SW480 (cell line): ENCODE measurements at regions not wholly inside any gene's neighbourhood (a gene's known extent, or its start where the extent isn't known, plus 50 kb on each side); places are given as distances from the start of the nearest gene placed in this dataset.
"Not testable (repeated sequence)": the region's sequence is repeated elsewhere in the genome, so short reads cannot be mapped to it uniquely, and the experiment has no call there.

Experiments
- DNase-seq: peaks from one replicate; pipeline ENCODE4 v3.0.0-alpha.2; 2016; ENCODE audit warnings: low spot score

DNA sequence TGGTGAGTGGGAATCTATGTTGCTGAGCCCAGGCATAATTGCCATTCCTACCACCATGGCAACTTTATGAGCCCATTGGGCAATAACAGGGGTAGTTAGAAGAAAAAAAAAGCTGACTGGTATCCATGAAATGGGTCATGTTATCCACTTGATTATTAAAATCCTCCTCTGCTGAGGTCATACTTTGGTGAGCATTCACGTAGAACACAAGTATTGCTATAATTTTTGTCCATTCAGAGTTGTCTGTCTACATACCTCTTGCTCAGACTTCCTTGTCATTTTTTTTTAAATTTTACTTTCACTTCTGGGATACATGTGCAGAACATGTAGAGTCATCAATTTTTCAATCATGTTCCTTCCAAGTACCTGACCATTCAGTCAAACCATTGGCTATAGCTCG, 780.8 kb upstream of the ARRDC3 start:
- DNase-seq: no peak

DNA sequence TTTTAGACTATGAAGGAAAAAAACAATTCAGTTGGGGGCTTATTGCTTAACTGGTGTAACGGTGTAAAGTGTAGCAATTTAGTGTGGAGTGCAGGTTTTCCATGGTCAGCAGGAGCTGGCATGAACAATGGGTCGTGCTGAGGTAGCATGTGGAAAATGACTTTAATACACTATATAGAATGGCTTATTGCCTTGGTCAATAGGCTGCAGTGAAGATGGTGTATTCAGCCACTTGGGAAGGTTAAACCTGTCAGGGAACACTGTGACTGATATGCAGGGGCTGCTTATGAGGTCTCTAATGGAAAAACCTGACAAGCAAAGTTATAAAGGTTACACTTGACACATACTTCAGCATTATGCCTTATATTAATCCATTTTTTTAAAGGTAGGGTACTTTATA, 764.7 kb upstream of the ARRDC3 start:
- DNase-seq: no peak

- DNase-seq: no peak
These were observed 764.1 kb upstream of the ARRDC3 start for GRCh38 chr5:92147266-92147665.

GRCh38 chr5:92145852-92146251, 762.7 kb upstream of the ARRDC3 start:
- no peak for DNase-seq

DNA sequence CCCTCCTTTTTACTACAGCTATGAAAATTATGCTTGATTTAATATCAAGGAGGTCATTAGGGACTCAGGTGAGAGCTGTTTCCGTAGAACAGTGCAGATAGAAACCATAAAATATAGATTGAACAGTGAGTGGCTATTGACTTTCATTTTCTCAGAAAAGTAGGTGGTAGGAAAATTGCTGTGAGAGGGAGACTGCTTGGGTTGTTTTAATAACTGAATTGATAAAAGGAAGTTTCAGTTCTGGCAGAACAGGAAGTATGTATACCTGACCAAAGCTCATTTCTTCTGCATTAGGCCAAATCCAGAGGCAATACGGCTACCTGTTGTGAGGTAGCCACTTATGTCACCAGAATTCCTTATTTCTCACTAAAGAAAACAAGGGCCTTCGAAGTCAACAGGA, 761.7 kb upstream of the ARRDC3 start:
- DNase-seq: no peak

DNA sequence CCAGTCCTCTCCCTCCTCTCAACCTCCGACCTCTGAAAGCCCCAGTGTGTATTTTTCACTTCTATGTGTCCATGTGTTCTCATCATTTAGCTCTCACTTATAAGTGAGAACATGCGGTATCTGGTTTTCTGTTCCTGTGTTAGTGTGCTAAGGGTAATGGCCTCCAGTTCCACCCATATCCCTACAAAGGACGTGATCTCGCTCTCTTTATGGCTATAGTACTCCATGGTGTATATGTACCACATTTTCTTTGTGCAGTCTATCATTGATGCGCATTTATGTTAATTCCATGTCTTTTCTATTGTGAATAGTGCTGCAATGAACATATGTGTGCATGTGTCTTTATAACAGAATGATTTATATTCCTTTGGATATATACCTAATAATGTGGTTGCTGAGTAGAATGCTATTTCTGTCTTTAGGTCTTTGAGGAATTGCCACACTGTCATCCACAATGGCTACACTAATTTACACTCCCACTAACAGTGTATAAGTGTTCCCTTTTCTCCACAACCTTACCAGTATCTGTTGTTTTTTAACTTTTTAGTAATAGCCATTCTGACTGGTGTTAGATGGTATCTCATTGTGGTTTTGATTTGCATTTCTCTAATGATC, 749.3 kb upstream of the ARRDC3 start:
- not testable (repeated sequence) for DNase-seq

GRCh38 chr5:92126182-92126581, 743.1 kb upstream of the ARRDC3 start:
- DNase-seq: no peak

DNA sequence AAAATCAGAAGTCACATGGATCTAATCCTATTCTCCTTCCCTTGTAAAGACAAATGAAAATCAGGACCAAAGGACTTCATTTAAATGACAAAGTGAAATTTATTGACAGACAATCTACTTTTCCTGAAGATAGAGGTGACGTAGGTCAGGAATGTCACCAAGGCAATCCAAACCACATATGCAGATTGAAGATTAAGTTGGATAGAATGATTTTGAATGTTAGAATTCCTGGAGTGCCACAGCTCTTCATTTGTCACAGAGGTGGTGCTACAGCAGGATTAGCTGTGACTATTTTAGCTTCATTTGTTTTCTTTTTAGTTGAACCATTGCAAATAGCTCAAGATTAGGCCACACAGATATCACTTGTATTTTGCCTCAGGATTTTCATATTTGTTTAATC, 736.0 kb upstream of the ARRDC3 start:
- no peak for DNase-seq

- DNase-seq: no peak
These were observed 723.7 kb upstream of the ARRDC3 start for GRCh38 chr5:92106808-92107207.

DNA sequence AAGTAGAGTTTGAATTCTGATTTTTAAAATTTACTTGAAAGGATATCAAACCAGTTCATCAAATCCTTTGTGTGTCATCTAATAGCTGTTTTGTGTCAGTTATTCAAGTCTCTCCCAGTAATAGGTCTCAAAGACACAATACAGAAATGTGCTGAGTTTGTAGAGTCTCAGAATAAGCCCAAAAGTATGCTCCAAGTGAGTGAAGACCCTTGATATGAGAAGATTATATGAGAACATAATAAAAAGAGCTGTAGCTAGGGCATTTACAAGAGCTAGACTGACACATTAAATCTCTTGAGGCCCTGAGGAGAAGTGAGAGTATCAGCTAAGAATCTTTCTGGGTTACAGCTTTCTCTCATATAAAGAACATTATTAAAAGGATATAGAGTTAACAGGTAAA, 721.0 kb upstream of the ARRDC3 start:
- DNase-seq: no peak

DNA sequence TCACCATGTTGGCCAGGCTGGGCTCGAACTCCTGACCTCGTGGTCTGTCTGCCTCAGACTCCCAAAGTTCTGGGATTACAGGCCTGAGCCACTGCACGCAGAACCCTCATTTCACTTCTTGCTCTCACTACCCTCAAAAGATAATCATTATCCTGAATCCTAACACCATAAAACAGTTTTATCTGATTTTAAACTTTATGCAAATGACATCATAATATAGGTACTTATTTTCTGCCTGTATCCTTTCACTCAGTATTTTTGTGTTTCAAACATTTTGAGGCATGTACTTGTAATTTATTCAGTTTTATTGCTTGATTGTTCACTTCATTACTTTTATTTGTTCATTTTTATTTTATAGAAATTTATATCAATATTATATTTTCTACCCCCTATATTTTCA, 719.2 kb upstream of the ARRDC3 start:
- no peak for DNase-seq

- no peak for DNase-seq
These were observed 709.1 kb upstream of the ARRDC3 start for GRCh38 chr5:92092239-92092638.

DNA sequence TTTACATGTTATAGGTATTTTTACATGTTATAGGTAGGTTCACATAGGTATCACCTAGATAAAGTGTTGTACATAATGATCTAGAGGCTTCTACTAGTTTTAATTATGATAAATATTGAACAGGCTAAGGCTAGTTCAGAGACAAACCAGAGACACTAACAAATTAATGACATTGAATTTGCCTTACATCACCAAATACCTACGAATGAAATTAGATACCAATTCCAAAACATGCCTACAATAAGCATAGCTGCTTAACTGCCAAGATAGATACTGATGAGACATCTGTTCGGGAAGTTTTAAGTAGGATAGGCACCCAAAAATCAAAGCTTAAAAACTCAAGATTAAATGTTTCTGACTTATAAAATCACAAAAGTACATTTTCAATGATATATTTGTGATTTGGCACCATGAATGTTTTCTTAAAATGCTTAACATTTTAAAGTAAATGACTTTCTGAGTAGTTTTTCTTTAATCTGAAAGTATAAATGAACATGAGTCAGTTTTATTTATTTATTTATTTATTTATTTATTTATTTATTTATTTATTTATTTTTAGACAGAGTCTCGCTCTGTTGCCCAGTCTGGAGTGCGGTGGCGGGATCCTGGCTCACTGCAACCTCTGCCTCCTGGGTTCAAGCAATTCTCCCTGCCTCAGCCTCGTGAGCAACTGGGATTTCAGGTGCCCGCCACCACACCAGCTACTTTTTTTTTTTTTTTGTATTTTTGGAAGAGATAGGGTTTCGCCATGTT, 703.1 kb upstream of the ARRDC3 start:
- no peak for DNase-seq

DNA sequence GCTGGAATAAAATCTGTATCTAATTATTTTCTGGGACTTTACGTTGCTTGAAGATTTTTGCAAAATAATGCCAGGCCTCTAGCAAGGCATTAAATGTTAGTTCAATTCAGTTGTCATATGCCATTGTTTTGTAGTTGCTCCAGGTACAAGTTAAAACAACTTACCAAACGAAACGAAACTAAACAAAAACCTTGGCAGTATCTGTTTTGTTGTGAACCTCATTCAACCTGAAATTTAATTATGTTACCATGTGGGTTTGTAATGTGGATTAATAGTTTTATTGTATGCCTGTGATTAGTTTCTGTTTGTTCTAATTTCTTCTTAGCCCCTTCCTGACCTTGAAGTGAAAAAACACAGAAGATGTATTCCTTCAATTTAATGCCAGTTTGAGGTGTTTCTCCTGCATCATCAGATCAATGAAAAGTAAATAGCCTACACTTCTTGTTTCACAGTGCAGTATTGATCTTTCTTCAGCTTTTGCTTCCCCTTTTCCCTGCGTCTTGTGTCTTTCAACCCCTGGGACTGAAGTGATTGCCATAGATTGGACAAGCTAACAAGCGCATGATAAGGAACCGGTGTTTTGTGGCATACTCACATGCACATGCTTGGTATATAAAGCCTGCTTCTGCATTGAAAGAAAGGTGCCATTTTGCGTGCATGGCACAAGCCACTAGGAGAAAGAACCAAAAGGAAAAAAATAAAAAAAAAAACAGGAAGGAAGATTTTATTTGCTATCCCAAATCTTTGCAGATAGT, 699.0 kb upstream of the ARRDC3 start:
- DNase-seq: no peak

- DNase-seq: no peak
These were observed 687.7 kb upstream of the ARRDC3 start for GRCh38 chr5:92070786-92071185.

GRCh38 chr5:92064993-92065392, 681.9 kb upstream of the ARRDC3 start:
- DNase-seq: no peak

- no peak for DNase-seq
These were observed 668.6 kb upstream of the ARRDC3 start for GRCh38 chr5:92051741-92052140.

DNA sequence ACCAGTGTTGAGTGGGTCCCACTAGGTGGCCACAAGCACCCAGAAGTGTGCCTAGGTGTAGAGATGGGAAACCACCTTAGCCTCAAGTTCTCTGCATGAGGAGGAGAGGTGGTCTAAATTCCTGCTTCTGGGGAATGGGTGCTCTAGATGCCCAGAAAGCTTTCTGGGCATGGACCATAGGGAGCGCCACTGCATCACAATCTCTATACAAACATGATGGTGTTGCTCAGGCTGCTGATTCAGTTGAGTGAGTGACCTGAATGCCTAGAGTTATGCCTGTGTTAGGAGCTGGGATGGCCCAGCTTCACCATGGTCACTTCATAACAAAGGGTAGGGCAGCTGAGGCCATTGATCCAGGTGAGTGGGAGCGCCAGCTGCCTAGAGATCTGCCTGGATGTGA, 667.9 kb upstream of the ARRDC3 start:
- no peak for DNase-seq

- no peak for DNase-seq
These were observed 659.0 kb upstream of the ARRDC3 start for GRCh38 chr5:92041911-92042660.

GRCh38 chr5:92041206-92041605, 658.1 kb upstream of the ARRDC3 start:
- no peak for DNase-seq

DNA sequence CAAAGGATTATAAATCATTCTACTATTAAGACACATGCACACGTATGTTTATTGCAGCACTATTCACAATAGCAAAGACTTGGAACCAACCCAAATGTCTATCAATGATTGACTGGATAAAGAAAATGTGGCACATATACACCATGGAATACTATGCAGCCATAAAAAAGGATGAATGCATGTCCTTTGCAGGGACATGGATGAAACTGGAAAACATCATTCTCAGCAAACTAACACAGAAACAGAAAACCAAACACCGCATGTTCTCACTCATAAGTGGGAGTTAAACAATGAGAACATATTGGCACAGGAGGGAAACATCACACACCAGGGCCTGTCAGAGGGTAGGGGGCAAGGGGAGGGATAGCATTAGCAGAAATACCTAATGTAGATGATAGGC, 646.7 kb upstream of the ARRDC3 start:
- DNase-seq: not testable (repeated sequence)

GRCh38 chr5:92023555-92023954, 640.4 kb upstream of the ARRDC3 start:
- DNase-seq: no peak

DNA sequence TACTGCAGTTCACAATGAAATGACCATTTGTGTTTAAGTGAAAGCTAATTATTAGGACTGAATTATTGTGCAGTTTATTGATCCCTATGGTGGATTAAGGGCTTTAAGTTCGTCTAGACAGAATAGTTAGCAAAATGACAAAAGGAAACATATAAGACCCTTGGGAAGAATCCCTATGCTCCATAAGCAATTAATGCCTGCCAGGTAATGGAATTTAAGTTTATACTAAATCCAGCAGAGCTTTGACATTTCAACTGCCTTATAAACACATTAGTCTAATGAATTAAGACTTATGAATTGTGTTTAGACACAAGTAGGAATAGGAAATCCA, 640.0 kb upstream of the ARRDC3 start:
- DNase-seq: no peak
